H1 (cell line): ENCODE measurements at regions not wholly inside any gene's neighbourhood (a gene's known extent, or its start where the extent isn't known, plus 50 kb on each side); places are given as distances from the start of the nearest gene placed in this dataset.

Experiments used
- CTCF ChIA-PET: fragments of 300-600 bp; sonication (Branson Sonifier 250); formaldehyde crosslinking; loops from one replicate; lab custom pipeline; 2021; ENCODE audit not compliant: partially characterized antibody; lab: Charles Lee
- POLR2A ChIA-PET: fragments of 300-600 bp; sonication (Branson Sonifier 250); formaldehyde crosslinking; loops from one replicate; lab custom pipeline; 2021; ENCODE audit warnings: inconsistent platforms; ENCODE audit not compliant: partially characterized antibody; lab: Charles Lee
- DNase-seq, 2 experiments: peaks; one replicate each; pipeline versions ENCODE4 v3.0.0 to v3.0.0-alpha.2; 2010 to 2022; ENCODE audit warnings: low spot score in 2 of 2, low read depth in 1 of 2, mixed read lengths in 1 of 2
- FAIRE-seq: peaks from 2 replicates; lab custom pipeline; 2011; peaks lifted over from hg19 to GRCh38; lab: Jason Lieb, UNC
- H2AFZ ChIP-seq: 2 replicates; pipeline ENCODE4 v1.8.1; 2012; ENCODE audit warnings: low read length, inconsistent platforms
- H2AK5ac ChIP-seq: 2 replicates; pipeline ENCODE4 v1.6.1; 2013; ENCODE audit warnings: low read depth, low read length
- H2BK120ac ChIP-seq: replicated peaks from 2 replicates; pipeline ENCODE3; 2013; ENCODE audit warnings: low read depth, low read length, inconsistent platforms
- H2BK12ac ChIP-seq: 2 replicates; pipeline ENCODE4 v1.6.1; 2013; ENCODE audit warnings: low read depth, low read length
- H2BK15ac ChIP-seq: 2 replicates; pipeline ENCODE4 v1.6.1; 2013; ENCODE audit warnings: low read length
- H2BK20ac ChIP-seq: 2 replicates; pipeline ENCODE4 v1.6.1; 2013; ENCODE audit warnings: low read length
- H2BK5ac ChIP-seq: 2 replicates; pipeline ENCODE4 v1.6.1; 2013; ENCODE audit warnings: low read depth, low read length
- H3K14ac ChIP-seq: 2 replicates; pipeline ENCODE4 v1.6.1; 2013; ENCODE audit warnings: inconsistent platforms; ENCODE audit not compliant: insufficient read length
- H3K18ac ChIP-seq: 2 replicates; pipeline ENCODE4 v1.6.1; 2013; ENCODE audit warnings: low read length; ENCODE audit errors: extremely low read depth
- H3K23ac ChIP-seq: 2 replicates; pipeline ENCODE4 v1.6.1; 2013; ENCODE audit warnings: inconsistent platforms; ENCODE audit not compliant: insufficient read length
- H3K23me2 ChIP-seq: 2 replicates; pipeline ENCODE4 v1.6.1; 2013; ENCODE audit warnings: low read depth, low read length
- H3K27ac ChIP-seq: 2 replicates; pipeline ENCODE4 v1.6.1; 2011; ENCODE audit warnings: low read depth, low read length, inconsistent platforms
- H3K27me3 ChIP-seq, 4 experiments: replicated peaks in 1 of 4; 1 replicate in 1 of 4; 2 replicates in 3 of 4; pipeline versions ENCODE4 v1.6.1 to v1.8.1; 2011 to 2013; ENCODE audit warnings: low read length in 3 of 4, mild to moderate bottlenecking in 3 of 4, inconsistent platforms in 2 of 4, mixed read lengths in 2 of 4, moderate library complexity in 1 of 4; ENCODE audit not compliant: control insufficient read depth in 3 of 4, insufficient read depth in 3 of 4; ENCODE audit errors: extremely low read depth in 1 of 4
- H3K36me3 ChIP-seq, 4 experiments: 2 replicates each; pipeline versions ENCODE4 v1.6.1 to v1.8.1; 2011 to 2013; ENCODE audit warnings: mild to moderate bottlenecking in 4 of 4, low read length in 3 of 4, moderate library complexity in 2 of 4, control low read depth in 1 of 4, inconsistent platforms in 1 of 4; ENCODE audit not compliant: insufficient read depth in 4 of 4, control insufficient read depth in 2 of 4
- H3K4ac ChIP-seq: replicated peaks from 2 replicates; pipeline ENCODE3; 2013; ENCODE audit warnings: low read length, low read depth, mixed read lengths, inconsistent platforms; ENCODE audit not compliant: insufficient read length
- H3K4me1 ChIP-seq, 4 experiments: replicated peaks in 1 of 4; 1 replicate in 1 of 4; 2 replicates in 3 of 4; pipeline versions ENCODE4 v1.6.1 to v1.8.1; 2011 to 2013; ENCODE audit warnings: low read length in 3 of 4, inconsistent platforms in 2 of 4, mixed read lengths in 1 of 4; ENCODE audit not compliant: insufficient read depth in 4 of 4, control insufficient read depth in 3 of 4
- H3K4me2 ChIP-seq, 2 experiments: 2 replicates each; pipeline versions ENCODE4 v1.6.1 to v1.8.1; 2011 to 2013; ENCODE audit warnings: low read depth in 2 of 2, low read length in 2 of 2, control low read depth in 1 of 2, inconsistent platforms in 1 of 2, mild to moderate bottlenecking in 1 of 2; ENCODE audit not compliant: insufficient read depth in 1 of 2
- H3K4me3 ChIP-seq, 4 experiments: fragments of 200-600, 300-600 bp in 1 of 4; sonication (generic), shearing (Covaris generic), sonication (Bioruptor Twin) in 1 of 4; 2 replicates each; pipeline versions ENCODE4 v1.5.1 to v1.8.1; 2011 to 2016; ENCODE audit warnings: low read length in 4 of 4, low read depth in 3 of 4, control low read depth in 2 of 4, inconsistent platforms in 2 of 4, mild to moderate bottlenecking in 2 of 4, mixed read lengths in 1 of 4, moderate library complexity in 1 of 4; ENCODE audit not compliant: insufficient read depth in 2 of 4; ENCODE audit errors: extremely low read depth in 1 of 4
- H3K56ac ChIP-seq: replicated peaks from 2 replicates; pipeline ENCODE3; 2013; ENCODE audit warnings: low read depth, mild to moderate bottlenecking, mixed read lengths, low read length, inconsistent platforms; ENCODE audit not compliant: insufficient read length
- H3K79me1 ChIP-seq: 2 replicates; pipeline ENCODE4 v1.6.1; 2013; ENCODE audit warnings: low read depth, low read length, control low read depth
- H3K79me2 ChIP-seq, 2 experiments: 2 replicates each; pipeline versions ENCODE4 v1.6.1 to v1.8.1; 2012 to 2013; ENCODE audit warnings: low read length in 2 of 2, mild to moderate bottlenecking in 2 of 2, inconsistent platforms in 1 of 2; ENCODE audit not compliant: insufficient read depth in 2 of 2, control insufficient read depth in 1 of 2
- H3K9ac ChIP-seq, 4 experiments: replicated peaks in 1 of 4; 1 replicate in 1 of 4; 2 replicates in 3 of 4; pipeline versions ENCODE4 v1.6.1 to v1.8.1; 2011 to 2013; ENCODE audit warnings: low read depth in 3 of 4, low read length in 3 of 4, control low read depth in 2 of 4, mild to moderate bottlenecking in 2 of 4, moderate library complexity in 2 of 4, inconsistent platforms in 1 of 4; ENCODE audit errors: extremely low read depth in 1 of 4
- H3K9me3 ChIP-seq, 2 experiments: 2 replicates each; pipeline versions ENCODE4 v1.6.1 to v1.8.1; 2012 to 2013; ENCODE audit warnings: mild to moderate bottlenecking in 2 of 2, moderate library complexity in 2 of 2, control low read depth in 1 of 2, inconsistent platforms in 1 of 2, low read depth in 1 of 2, low read length in 1 of 2, mixed read lengths in 1 of 2; ENCODE audit not compliant: insufficient read depth in 2 of 2
- H4K20me1 ChIP-seq, 2 experiments: replicated peaks in 1 of 2; 2 replicates each; pipeline versions ENCODE3 to v1.8.1; 2011 to 2013; ENCODE audit warnings: inconsistent platforms in 2 of 2, low read length in 2 of 2, mild to moderate bottlenecking in 1 of 2; ENCODE audit not compliant: insufficient read depth in 2 of 2, control insufficient read depth in 1 of 2
- H4K5ac ChIP-seq: 2 replicates; pipeline ENCODE4 v1.6.1; 2013; ENCODE audit warnings: low read length, low read depth, mixed read lengths, inconsistent platforms; ENCODE audit not compliant: insufficient read length
- H4K8ac ChIP-seq: 2 replicates; pipeline ENCODE4 v1.8.0; 2013; ENCODE audit warnings: mild to moderate bottlenecking, moderate library complexity, low read length, inconsistent platforms; ENCODE audit not compliant: insufficient read depth; ENCODE audit errors: extremely low read depth
- H4K91ac ChIP-seq: replicated peaks from 2 replicates; pipeline ENCODE3; 2013; ENCODE audit warnings: low read length, mixed read lengths, inconsistent platforms; ENCODE audit not compliant: insufficient read length
- ASH2L ChIP-seq: fragments of 200-600, 300-600 bp; sonication (generic); IDR thresholded peaks from one replicate; pipeline ENCODE4 v1.7.1; 2017; ENCODE audit warnings: low read length
- E2F6 ChIP-seq: IDR thresholded peaks from 2 replicates; pipeline ENCODE4 v1.6.1; 2012; ENCODE audit warnings: inconsistent platforms
- GTF2F1 ChIP-seq: IDR thresholded peaks from 2 replicates; pipeline ENCODE4 v1.6.1; 2012; ENCODE audit warnings: low read depth, low read length, improper control_type of control experiment, borderline replicate concordance
- PHF8 ChIP-seq: fragments of 200-600 bp; sonication (generic); conservative IDR thresholded peaks from 2 replicates; pipeline ENCODE4 v1.7.1; 2012; ENCODE audit warnings: low read depth, mild to moderate bottlenecking, inconsistent platforms, low read length, moderate library complexity
- SIN3A ChIP-seq, 2 experiments: IDR thresholded peaks in 1 of 2; conservative IDR thresholded peaks in 1 of 2; 2 replicates each; pipeline ENCODE4 v1.6.1; 2011 to 2012; ENCODE audit warnings: low read length in 2 of 2, improper control_type of control experiment in 1 of 2, low read depth in 1 of 2, mild to moderate bottlenecking in 1 of 2
- SIRT6 ChIP-seq: IDR thresholded peaks from one replicate; pipeline ENCODE4 v1.7.1; 2012; ENCODE audit warnings: low read length, inconsistent platforms
- SRF ChIP-seq: IDR thresholded peaks from 2 replicates; pipeline ENCODE4 v1.6.1; 2011; ENCODE audit warnings: mild to moderate bottlenecking, low read depth, low read length, moderate library complexity
- SUZ12 ChIP-seq: fragments of 200-600 bp; sonication (generic); IDR thresholded peaks from 2 replicates; pipeline ENCODE4 v1.6.1; 2012; ENCODE audit warnings: mild to moderate bottlenecking, inconsistent platforms, low read length, moderate library complexity, mixed read lengths
- TCF12 ChIP-seq: IDR thresholded peaks from 2 replicates; pipeline ENCODE4 v1.6.1; 2011; ENCODE audit warnings: low read depth, mild to moderate bottlenecking, low read length
- TEAD4 ChIP-seq: IDR thresholded peaks from 2 replicates; pipeline ENCODE4 v1.6.1; 2012; ENCODE audit warnings: low read depth, low read length, inconsistent platforms, mixed read lengths
- USF2 ChIP-seq: IDR thresholded peaks from 2 replicates; pipeline ENCODE4 v1.6.1; 2011; ENCODE audit warnings: low read length, improper control_type of control experiment
- WGBS, 2 experiments: shearing (Covaris generic) in 1 of 2; methylation state at CpG; one replicate each; pipeline versions ENCODE4 v1.1.6 to v1.1.7; 2013 to 2015; ENCODE audit warnings: low lambda C conversion rate in 2 of 2, mixed read lengths in 2 of 2, inconsistent platforms in 1 of 2, low coverage in 1 of 2, missing lambda C conversion rate in 1 of 2; ENCODE audit not compliant: insufficient replicate concordance in 2 of 2, insufficient coverage in 1 of 2, insufficient read length in 1 of 2; ENCODE audit errors: extremely low coverage in 1 of 2, missing lambda C conversion rate in 1 of 2; 5-methylcytosine and 5-hydroxymethylcytosine counted together

- Histone ChIP-seq H2AFZ (no peak overlapping the region), H3K18ac (no peak overlapping the region), H3K23me2 (no peaks in the 10 kb centered on the region), H2BK120ac (no peak overlapping the region), H3K79me1 (no peaks in the 10 kb centered on the region), H4K8ac (no peak overlapping the region), H3K36me3 (no peaks in the 10 kb centered on the region), H2BK20ac (no peak overlapping the region), H2BK5ac (no peak overlapping the region), H3K9me3 (no peaks in the 10 kb centered on the region), H2BK12ac (no peak overlapping the region), H3K56ac (no peak overlapping the region), H3K4me1 (no peaks in the 10 kb centered on the region), H2BK15ac (no peak overlapping the region), H3K23ac (no peak overlapping the region), H3K14ac (no peak overlapping the region), H3K79me2 (no peaks in the 10 kb centered on the region), H3K4me2 (no peak overlapping the region), H4K5ac (no peak overlapping the region), H2AK5ac (no peak overlapping the region), H3K4me3 (no peak overlapping the region), H3K27me3 (no peaks in the 10 kb centered on the region), H4K91ac (no peak overlapping the region), H3K9ac (no peak overlapping the region), H3K4ac (no peak overlapping the region), H3K27ac (no peak overlapping the region), H4K20me1 (no peaks in the 10 kb centered on the region)
- 88% methylated on average over 3 of the region's 3 CpGs; no CpG with 5 or more reads in 1 of the 2 experiments for WGBS, 2 experiments
- CTCF ChIA-PET, result no interaction called here
- no peak for FAIRE-seq
- no peak for DNase-seq
- POLR2A ChIA-PET, result no interaction called here
- no peak for TF ChIP-seq SIN3A (conservative IDR thresholded peaks at IDR 0.05 in 1 of 2, IDR thresholded peaks at IDR 0.05 in 1 of 2; ENCODE audit: low read depth in 1 of 2, low read length in 2 of 2)
- no peak for TF ChIP-seq SUZ12
- TF ChIP-seq TCF12, result no peak
- no peak for TF ChIP-seq USF2
- TF ChIP-seq GTF2F1, result no peak
- no peak for TF ChIP-seq SRF
- TF ChIP-seq TEAD4, result no peak
- no peak for TF ChIP-seq PHF8
- no peak for TF ChIP-seq ASH2L
- no peak for TF ChIP-seq E2F6
- TF ChIP-seq SIRT6, result no peak
Observed at GRCh38 chr1:190880352-190880751, 402.7 kb upstream of the BRINP3 start.
